Immature natural killer cell (primary cell): ENCODE measurements at regions not wholly inside any gene's neighbourhood (a gene's known extent, or its start where the extent isn't known, plus 50 kb on each side); places are given as distances from the start of the nearest gene placed in this dataset.
"Not testable (repeated sequence)": the region's sequence is repeated elsewhere in the genome, so short reads cannot be mapped to it uniquely, and the experiment has no call there.

Experiments
- DNase-seq, 3 donors: peaks; one replicate each; pipeline ENCODE4 v3.0.0; 2022; ENCODE audit warnings: mixed read lengths in 1 of 3
- H3K27ac Mint-ChIP-seq, 6 donors: one replicate each; pipeline ENCODE4 v1.8.0; 2020; ENCODE audit warnings: mixed read lengths in 6 of 6, mild to moderate bottlenecking in 5 of 6, inconsistent platforms in 4 of 6, moderate library complexity in 3 of 6
- H3K27me3 Mint-ChIP-seq, 3 donors: one replicate each; pipeline ENCODE4 v1.8.0; 2020 to 2021; ENCODE audit warnings: low read depth in 3 of 3, mild to moderate bottlenecking in 3 of 3, mixed read lengths in 3 of 3, moderate library complexity in 3 of 3, inconsistent platforms in 1 of 3
- H3K36me3 Mint-ChIP-seq, 3 donors: one replicate each; pipeline ENCODE4 v1.8.0; 2020; ENCODE audit warnings: mixed read lengths in 3 of 3, inconsistent platforms in 2 of 3, mild to moderate bottlenecking in 2 of 3
- H3K4me1 Mint-ChIP-seq, 2 donors: one replicate each; pipeline ENCODE4 v1.8.0; 2020; ENCODE audit warnings: inconsistent platforms in 2 of 2, mild to moderate bottlenecking in 2 of 2, mixed read lengths in 2 of 2, moderate library complexity in 1 of 2
- H3K4me3 Mint-ChIP-seq, 5 donors: one replicate each; pipeline ENCODE4 v1.8.0; 2020; ENCODE audit warnings: mild to moderate bottlenecking in 5 of 5, mixed read lengths in 5 of 5, inconsistent platforms in 3 of 5, moderate library complexity in 3 of 5
- H3K9me3 Mint-ChIP-seq, 6 donors: one replicate each; pipeline ENCODE4 v1.8.0; 2020; ENCODE audit warnings: mild to moderate bottlenecking in 6 of 6, mixed read lengths in 6 of 6, inconsistent platforms in 4 of 6, moderate library complexity in 3 of 6

DNA sequence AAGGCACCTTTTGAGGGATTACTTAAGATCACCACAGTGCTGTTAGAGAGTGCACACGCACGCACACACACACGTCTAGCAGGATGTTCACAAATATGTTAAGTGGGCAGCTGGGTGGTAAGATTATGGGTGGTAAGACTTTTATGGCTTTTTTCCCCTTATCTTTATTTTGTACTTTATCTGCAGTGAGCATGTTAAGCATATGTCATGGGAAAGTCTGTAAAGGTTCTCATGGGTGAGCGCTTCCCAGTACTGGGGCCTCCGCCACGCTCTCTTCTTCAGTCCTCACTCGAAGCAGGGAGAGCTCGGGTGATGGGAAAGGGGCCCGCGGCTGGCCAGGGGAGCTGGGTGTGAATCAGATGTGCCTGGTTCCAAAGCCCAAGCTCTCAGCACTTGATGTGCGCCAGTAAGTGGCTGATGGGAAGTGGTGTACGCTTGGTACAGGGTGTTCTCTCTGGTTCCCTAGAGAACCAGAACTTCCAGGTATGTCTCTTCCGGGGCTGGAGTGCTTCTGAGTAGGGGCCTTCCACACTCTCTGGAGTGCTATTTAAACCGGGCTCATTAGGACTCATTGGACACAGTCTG lies 83.9 kb upstream of the YWHAQ start:
- peak overlapping the region in 1 of 6 donors; percentile 17 for H3K27ac Mint-ChIP-seq
- DNase-seq: no peak
- H3K9me3 Mint-ChIP-seq: no peaks in the 10 kb centered on the region
- peaks cover 23 to 29% of the 10 kb centered on the region in 2 donors for H3K4me1 Mint-ChIP-seq
- H3K36me3 Mint-ChIP-seq: no peaks in the 10 kb centered on the region
- H3K27me3 Mint-ChIP-seq: peaks cover 0 to 2% (median 0%) of the 10 kb centered on the region in 3 donors
- no peak overlapping the region for H3K4me3 Mint-ChIP-seq

DNA sequence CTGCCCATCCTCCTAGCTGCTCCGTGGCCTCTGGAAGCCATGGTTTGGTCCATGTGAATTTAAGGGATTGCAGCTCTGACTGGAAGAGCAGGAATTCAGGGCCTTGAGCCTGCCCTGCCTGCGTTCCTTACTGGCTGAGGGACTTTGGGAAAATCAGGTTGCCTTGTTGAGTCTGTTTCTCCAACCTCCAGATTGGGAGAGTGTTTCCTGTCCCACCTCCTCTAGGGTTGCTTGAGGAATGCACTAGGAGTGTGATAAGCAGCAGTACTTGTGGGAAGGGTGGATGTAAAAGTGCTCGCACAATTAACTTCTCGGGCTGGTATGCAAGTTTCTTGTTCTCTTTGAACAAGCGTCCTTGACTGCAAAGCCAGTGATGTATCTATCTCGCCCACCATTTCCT lies 84.4 kb upstream of the YWHAQ start:
- no peaks in the 10 kb centered on the region for H3K36me3 Mint-ChIP-seq
- H3K27ac Mint-ChIP-seq: no peak overlapping the region

DNA sequence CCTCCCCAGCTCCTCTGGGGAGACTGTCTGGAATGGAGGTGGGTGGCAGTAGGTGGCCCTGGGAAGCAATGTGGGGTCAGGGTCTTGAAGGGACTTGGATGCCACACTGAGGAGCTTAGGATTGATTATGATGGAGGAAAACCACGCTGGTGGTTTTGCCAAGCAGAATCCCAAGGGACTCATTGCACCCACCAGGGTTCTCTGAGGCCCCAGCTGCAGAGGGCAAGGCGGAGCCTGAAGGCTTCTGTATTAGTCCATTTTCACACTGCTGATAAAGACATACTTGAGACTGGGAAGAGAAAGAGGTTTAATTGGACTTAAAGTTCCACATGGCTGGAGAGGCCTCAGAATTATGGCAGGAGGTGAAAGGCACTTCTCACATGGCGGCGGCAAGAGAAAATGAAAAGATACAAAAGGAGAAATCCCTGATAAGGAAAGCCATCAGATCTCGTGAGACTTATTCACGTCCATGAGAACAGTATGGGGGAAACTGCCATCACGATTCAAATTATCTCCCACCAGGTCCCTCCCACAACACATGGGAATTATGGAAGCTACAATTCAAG lies 87.2 kb upstream of the YWHAQ start:
- no peak for DNase-seq
- no peak overlapping the region for H3K4me3 Mint-ChIP-seq
- no peaks in the 10 kb centered on the region for H3K36me3 Mint-ChIP-seq
- peaks cover 0 to 2% (median 0%) of the 10 kb centered on the region in 3 donors for H3K27me3 Mint-ChIP-seq
- H3K4me1 Mint-ChIP-seq: peaks cover 2 to 14% of the 10 kb centered on the region in 2 donors
- no peaks in the 10 kb centered on the region for H3K9me3 Mint-ChIP-seq
- H3K27ac Mint-ChIP-seq: no peak overlapping the region

More for the DNA sequence above, 84.4 kb upstream of the YWHAQ start:
- no peaks in the 10 kb centered on the region for H3K9me3 Mint-ChIP-seq
- H3K4me1 Mint-ChIP-seq: peaks cover 23 to 29% of the 10 kb centered on the region in 2 donors
- no peak overlapping the region for H3K4me3 Mint-ChIP-seq
- H3K27me3 Mint-ChIP-seq: peaks cover 0 to 2% (median 0%) of the 10 kb centered on the region in 3 donors
- no peak for DNase-seq

DNA sequence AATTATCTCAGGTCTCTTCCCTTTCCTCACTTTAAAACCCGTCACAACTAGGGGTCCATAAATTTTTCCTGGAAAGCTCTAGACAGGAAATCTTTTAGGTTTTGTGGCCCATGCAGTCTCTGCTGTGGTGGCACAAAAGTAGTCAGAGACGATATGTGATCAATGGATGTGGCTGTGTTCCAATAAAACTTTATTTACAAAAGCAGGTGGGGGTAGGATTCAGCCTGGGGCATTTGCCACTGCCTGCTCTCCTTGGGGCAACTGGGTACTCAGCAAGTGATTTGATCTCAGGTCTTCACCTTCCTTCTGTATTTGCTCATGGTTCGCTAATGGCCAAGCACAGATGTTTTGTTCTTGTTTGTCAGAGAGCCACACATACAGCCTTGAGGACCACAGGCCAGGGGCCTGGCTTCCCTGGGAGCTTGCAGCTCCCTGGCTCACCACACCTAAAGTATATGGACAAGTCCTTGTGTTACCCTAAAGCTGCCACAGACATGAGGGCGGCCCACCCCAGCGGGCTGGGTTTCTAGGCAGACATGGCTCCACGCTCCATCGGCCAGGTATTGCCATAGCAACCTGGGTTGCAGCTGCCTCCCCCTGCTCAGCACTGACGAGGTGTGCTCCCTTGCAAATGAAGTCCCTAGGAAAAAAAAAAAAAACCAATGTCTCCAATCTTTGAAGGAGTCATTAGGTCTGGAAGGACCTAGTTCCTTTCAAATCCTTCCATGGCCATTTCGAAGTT lies 89.7 kb upstream of the YWHAQ start:
- Mint-ChIP-seq H3K36me3 (no peaks in the 10 kb centered on the region), H3K4me3 (no peak overlapping the region)

DNA sequence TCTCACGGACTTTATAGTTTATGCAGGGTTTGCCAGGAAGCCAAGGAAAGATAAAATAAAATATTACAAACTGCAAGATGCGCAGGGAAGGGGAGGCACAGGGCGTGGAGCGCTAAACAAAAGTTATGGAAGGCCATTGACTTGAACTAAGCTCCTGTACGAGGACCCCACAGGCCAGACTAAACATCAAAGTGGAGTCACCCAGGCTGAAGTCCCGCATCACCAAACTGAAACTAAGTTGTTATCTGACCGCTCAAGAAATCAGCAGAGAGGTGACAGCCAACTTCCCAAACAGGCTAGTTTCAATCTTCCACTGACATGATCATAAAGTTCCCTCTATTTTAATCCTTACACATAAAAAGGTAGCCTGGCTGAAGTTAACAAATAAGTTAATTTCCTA lies 90.5 kb upstream of the YWHAQ start:
- Mint-ChIP-seq H3K4me1 (peaks cover 0 to 9% of the 10 kb centered on the region in 2 donors), H3K36me3 (no peaks in the 10 kb centered on the region), H3K27ac (peak overlapping the region in 4 of 6 donors; percentile 26 to 60 (median 34)), H3K9me3 (no peaks in the 10 kb centered on the region), H3K4me3 (no peak overlapping the region), H3K27me3 (peaks cover 0 to 2% (median 0%) of the 10 kb centered on the region in 3 donors)
- no peak for DNase-seq

More for the DNA sequence above, 89.7 kb upstream of the YWHAQ start:
- Mint-ChIP-seq H3K27ac (peak overlapping the region in 2 of 6 donors; percentile 7 to 60), H3K9me3 (no peaks in the 10 kb centered on the region), H3K4me1 (peaks cover 0 to 9% of the 10 kb centered on the region in 2 donors), H3K27me3 (peaks cover 0 to 2% (median 0%) of the 10 kb centered on the region in 3 donors)
- DNase-seq: no peak

DNA sequence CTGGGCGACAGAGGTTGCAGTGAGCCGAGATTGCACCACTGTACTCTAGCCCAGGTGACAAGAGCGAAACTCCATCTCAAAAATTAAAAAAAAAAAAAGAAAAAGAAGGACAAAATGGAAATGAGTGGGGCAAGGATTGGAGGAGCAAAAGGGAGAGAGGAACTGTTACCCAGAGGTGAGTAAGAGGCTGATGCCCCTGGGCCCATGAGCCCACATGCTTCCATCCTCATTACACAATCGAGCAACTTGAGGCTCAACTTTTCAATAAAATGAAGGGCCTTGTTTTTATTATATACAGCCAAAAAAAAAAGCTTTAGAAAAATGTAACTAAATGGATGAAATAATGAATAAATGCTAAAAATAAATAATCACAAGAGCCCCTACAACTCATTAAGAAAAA lies 91.7 kb upstream of the YWHAQ start:
- no peak for DNase-seq
- no peaks in the 10 kb centered on the region for H3K36me3 Mint-ChIP-seq

DNA sequence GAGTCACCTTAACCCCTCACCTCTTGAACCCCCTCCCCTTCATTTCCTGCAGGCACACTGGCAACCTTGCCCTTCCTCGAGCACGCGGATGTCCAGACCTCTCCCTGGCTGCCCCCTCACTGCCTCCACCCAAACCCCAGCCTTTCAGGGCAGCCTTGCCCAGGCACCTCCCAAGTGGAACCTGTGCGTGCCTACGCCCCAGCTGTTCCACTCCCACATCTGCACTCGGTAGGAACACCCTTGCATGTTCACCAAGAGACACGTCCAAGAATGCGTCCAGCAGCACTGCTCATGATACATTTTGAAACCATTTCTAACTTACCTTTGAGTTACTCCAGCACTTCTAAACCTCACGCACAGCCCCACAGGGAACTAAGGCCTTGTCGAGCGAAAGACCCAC lies 93.8 kb upstream of the YWHAQ start:
- Mint-ChIP-seq H3K9me3 (no peaks in the 10 kb centered on the region), H3K27me3 (no peaks in the 10 kb centered on the region)

More for the DNA sequence above, 91.7 kb upstream of the YWHAQ start:
- H3K27ac Mint-ChIP-seq: peak overlapping the region in 1 of 6 donors; percentile 45
- peaks cover 0 to 9% of the 10 kb centered on the region in 2 donors for H3K4me1 Mint-ChIP-seq
- no peak overlapping the region for H3K4me3 Mint-ChIP-seq
- no peaks in the 10 kb centered on the region for H3K9me3 Mint-ChIP-seq
- H3K27me3 Mint-ChIP-seq: peaks cover 0 to 2% (median 0%) of the 10 kb centered on the region in 3 donors

DNA sequence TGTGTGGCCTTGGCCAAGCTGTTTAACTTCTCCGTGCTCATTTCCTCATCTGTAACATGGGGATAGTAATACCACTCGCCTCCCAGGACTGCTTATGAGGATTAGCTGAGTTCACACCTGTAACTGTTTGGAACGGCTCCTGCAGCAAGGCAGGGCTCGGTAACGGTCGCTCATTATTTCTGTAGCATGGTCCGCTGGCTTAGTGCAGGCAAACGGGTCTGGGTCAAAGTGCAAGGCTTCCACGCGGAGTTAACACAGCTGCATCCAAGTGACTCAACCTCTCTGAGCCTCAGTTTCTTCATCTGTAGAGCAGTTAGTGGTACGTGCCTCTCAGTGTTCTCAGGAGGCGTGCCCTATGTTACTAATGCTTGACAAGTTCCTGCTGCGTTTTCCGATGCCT lies 94.3 kb upstream of the YWHAQ start:
- Mint-ChIP-seq H3K27ac (peak overlapping the region in 1 of 6 donors; percentile 27), H3K4me1 (peaks cover 0 to 9% of the 10 kb centered on the region in 2 donors), H3K36me3 (no peaks in the 10 kb centered on the region), H3K27me3 (no peaks in the 10 kb centered on the region), H3K4me3 (no peak overlapping the region), H3K9me3 (no peaks in the 10 kb centered on the region)
- no peak for DNase-seq

More for the DNA sequence above, 93.8 kb upstream of the YWHAQ start:
- no peak for DNase-seq
- Mint-ChIP-seq H3K4me1 (peaks cover 0 to 9% of the 10 kb centered on the region in 2 donors), H3K4me3 (no peak overlapping the region), H3K27ac (peak overlapping the region in 1 of 6 donors; percentile 27), H3K36me3 (no peaks in the 10 kb centered on the region)

DNA sequence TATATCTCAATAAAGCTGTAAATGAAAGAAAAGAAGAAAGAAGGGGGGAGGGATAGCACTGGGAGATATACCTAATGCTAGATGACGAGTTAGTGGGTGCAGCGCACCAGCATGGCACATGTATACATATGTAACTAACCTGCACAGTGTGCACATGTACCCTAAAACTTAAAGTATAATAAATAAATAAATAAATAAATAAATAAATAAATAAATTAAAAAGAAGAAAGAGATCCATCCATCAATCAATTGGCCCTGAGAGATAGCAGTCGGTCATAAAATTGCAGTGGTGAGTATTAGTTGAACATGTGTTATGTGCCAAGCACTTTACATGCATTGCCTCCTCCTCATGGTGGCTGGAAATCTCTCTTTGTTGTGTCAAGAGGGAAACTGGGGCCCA lies 95.2 kb upstream of the YWHAQ start:
- H3K27ac Mint-ChIP-seq, H3K27me3 Mint-ChIP-seq, H3K4me3 Mint-ChIP-seq, DNase-seq, H3K4me1 Mint-ChIP-seq, H3K36me3 Mint-ChIP-seq, H3K9me3 Mint-ChIP-seq: not testable (repeated sequence)

DNA sequence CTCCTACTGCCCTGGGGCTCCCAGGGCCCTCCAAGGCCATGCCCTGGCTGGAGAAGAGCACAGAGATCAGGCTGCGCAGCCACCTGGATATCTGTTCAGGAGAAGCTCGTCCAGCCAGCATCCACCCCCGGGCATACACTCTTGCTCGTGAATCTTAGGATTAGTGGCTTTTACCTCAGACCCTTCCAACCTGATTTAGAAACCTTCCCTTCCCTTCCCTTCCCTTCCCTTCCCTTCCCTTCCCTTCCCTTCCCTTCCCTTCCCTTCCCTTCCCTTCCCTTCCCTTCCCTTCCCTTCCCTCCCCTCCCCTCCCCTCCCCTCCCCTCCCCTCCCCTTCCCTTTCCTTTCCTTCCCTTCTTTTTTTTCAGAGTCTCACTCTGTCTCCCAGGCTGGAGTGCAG lies 99.7 kb upstream of the YWHAQ start:
- not testable (repeated sequence) for H3K9me3 Mint-ChIP-seq, H3K36me3 Mint-ChIP-seq, DNase-seq, H3K27me3 Mint-ChIP-seq, H3K4me3 Mint-ChIP-seq, H3K27ac Mint-ChIP-seq
- H3K4me1 Mint-ChIP-seq: peaks cover 6 to 15% of the 10 kb centered on the region in 2 donors

DNA sequence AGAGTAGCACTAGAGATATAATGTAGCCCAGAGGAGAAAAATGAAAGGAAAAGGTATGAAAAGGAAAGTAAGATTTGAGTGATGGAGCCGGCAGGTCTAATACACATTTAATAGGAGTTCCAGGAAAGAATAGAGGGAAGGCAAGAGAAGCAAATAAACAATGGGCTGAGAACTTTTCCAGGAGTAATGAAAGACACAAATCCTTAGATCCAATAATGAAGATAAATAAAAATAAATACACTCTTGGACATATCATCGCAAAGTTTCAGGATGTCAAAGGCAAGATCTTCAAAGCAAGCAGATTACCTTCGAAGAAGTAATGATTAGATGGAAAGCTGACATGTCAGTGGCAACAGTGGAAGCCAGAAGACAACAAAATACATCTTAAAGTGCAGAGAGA lies 102.0 kb upstream of the YWHAQ start:
- peak overlapping the region in 1 of 6 donors; percentile 39 for H3K27ac Mint-ChIP-seq
- DNase-seq: no peak
- H3K36me3 Mint-ChIP-seq: peaks cover 3 to 6% (median 4%) of the 10 kb centered on the region in 3 donors
- peaks cover 0 to 5% (median 3%) of the 10 kb centered on the region in 6 donors for H3K9me3 Mint-ChIP-seq
- H3K4me3 Mint-ChIP-seq: no peak overlapping the region
- peaks cover 24 to 38% of the 10 kb centered on the region in 2 donors for H3K4me1 Mint-ChIP-seq
- no peaks in the 10 kb centered on the region for H3K27me3 Mint-ChIP-seq

DNA sequence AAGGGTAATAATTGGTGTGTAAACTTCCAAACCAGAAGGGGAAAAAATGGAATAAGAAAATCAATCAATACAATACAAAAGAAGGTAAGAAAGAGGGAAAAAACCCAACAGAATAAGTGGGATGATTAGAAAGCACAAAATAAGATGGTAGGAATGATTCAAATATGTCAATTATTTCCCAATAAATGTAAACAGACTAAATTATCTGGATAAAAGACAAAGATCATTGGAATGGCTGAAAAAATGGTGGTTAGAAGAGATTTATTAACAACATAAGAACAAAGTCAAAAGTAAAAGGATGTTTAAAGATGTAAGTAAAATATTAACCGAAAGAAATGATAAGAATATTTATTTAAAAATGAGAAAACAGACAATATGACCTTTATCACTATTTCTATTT lies 103.5 kb upstream of the YWHAQ start:
- DNase-seq: no peak
- Mint-ChIP-seq H3K27me3 (peaks cover 0 to 2% (median 0%) of the 10 kb centered on the region in 3 donors), H3K4me1 (peaks cover 38 to 53% of the 10 kb centered on the region in 2 donors), H3K36me3 (peaks cover 3 to 6% (median 4%) of the 10 kb centered on the region in 3 donors), H3K9me3 (peaks cover 0 to 5% (median 3%) of the 10 kb centered on the region in 6 donors), H3K4me3 (peak overlapping the region in 1 of 5 donors; percentile 2), H3K27ac (peak overlapping the region in 2 of 6 donors; percentile 47 to 70)

DNA sequence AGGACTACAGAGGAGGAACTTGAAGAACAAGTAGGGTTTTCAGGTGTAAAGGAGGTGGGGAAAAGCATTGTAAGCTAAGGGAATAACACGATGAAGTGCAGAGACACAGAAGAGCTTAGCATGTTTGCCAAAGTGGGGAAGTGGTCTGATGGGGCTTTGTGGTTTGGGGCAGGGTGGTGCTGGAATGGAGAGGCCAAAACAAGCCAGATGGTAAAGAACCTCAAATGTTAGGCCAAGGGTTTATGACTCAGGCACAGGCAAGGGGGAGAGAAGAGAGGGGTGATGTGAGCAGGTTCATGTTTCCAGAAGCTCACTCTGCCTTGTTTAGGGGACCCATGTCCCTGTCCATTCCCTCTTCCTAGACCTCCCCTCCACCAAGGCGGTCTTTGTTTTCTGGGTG lies 104.5 kb upstream of the YWHAQ start:
- peak in 2 of 3 donors; percentile 47 to 51 for DNase-seq
- Mint-ChIP-seq H3K9me3 (peaks cover 0 to 5% (median 3%) of the 10 kb centered on the region in 6 donors), H3K36me3 (peaks cover 3 to 6% (median 4%) of the 10 kb centered on the region in 3 donors), H3K27ac (peak overlapping the region; percentile 29 to 86 (median 71)), H3K27me3 (peaks cover 0 to 3% (median 0%) of the 10 kb centered on the region in 3 donors), H3K4me3 (peak overlapping the region in 4 of 5 donors; percentile 0 to 74 (median 28)), H3K4me1 (peaks cover 46 to 60% of the 10 kb centered on the region in 2 donors)

DNA sequence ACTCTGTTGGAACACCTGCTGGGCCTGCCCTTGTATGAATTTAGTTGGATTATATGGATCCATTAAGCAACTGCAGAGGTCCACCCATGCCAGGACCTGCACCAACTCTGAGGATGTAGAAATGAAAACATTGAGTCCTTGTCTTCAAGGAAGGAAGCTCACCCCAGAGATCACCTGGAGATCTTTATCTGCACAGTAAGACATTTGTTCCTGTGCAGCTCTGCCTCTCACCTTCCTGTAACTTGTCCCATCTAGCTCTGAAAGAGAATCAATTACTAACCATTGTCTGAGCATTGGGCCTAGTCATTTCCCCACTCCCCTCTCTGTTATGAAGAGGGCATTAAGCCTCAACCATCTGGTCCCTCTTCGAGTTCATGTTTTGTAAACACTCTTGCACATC lies 105.2 kb upstream of the YWHAQ start:
- Mint-ChIP-seq H3K4me3 (peak overlapping the region in 3 of 5 donors; percentile 19 to 74 (median 45)), H3K9me3 (peaks cover 0 to 5% (median 3%) of the 10 kb centered on the region in 6 donors), H3K27ac (peak overlapping the region; percentile 37 to 86 (median 72)), H3K36me3 (peaks cover 3 to 6% (median 4%) of the 10 kb centered on the region in 3 donors), H3K4me1 (peaks cover 51 to 67% of the 10 kb centered on the region in 2 donors), H3K27me3 (peaks cover 0 to 3% (median 0%) of the 10 kb centered on the region in 3 donors)
- DNase-seq: no peak
